HFF-Myc (cell line): ENCODE measurements at regions not wholly inside any gene's neighbourhood (a gene's known extent, or its start where the extent isn't known, plus 50 kb on each side); places are given as distances from the start of the nearest gene placed in this dataset.

Experiments used
- DNase-seq: peaks from one replicate; pipeline ENCODE4 v3.0.0-alpha.2; 2011; ENCODE audit warnings: low read depth; ENCODE audit errors: extremely low read depth
- H3K4me3 ChIP-seq: replicated peaks from 2 replicates; pipeline ENCODE4 v1.5.1; 2011; ENCODE audit warnings: low read depth, mild to moderate bottlenecking, control low read depth, low read length
- CTCF ChIP-seq: IDR thresholded peaks from 2 replicates; pipeline ENCODE4 v1.5.1; 2012; ENCODE audit warnings: mild to moderate bottlenecking, low read depth, low read length, control low read depth; ENCODE audit errors: missing control alignments

DNA sequence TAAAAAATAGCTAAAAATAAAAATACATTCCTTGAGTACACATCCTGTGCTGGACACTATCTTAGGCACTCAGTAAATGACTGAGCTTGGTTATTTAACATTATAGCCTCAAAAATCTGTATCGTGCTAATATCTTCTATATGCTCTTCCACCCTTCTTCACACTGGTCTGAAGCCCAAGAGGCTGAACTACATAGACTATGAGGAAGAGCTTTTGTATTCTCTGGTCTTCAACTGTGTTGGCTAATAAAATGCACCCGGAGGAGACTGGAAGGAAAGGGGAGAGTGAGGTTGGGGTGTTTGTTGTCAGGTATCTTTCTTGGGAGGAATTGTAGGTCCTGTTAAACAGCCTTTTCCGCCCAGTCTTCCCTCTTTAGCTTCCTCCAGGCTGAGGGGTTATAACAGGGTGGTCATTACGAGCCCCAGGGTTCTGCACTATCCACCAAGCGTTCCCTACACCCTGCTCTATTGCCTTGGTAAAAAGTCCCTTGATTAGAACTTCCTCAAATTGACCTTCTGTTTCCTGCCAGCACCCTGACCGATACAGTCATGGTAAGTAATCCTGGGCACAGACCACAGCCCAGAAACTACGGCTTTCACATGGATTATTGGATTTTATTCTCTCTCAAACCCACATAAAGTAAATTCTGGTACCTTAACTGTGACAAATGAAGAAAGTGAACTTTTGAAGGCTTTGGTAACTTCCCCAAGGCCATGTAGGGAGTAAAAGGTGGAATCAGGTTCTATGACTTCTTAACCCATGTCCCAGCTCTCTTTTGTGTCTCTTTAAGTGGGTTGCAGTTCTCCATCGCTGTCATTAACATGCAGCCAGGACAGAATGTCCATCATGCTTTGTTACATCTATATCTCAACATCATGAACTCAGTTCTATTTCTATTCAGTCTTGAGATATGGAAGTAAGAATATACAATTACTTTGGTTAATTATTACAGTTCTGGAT, 71.3 kb downstream of the PTHLH start:
- TF ChIP-seq CTCF = no peak
- DNase-seq = no peak
- no peak overlapping the region for H3K4me3 ChIP-seq

DNA sequence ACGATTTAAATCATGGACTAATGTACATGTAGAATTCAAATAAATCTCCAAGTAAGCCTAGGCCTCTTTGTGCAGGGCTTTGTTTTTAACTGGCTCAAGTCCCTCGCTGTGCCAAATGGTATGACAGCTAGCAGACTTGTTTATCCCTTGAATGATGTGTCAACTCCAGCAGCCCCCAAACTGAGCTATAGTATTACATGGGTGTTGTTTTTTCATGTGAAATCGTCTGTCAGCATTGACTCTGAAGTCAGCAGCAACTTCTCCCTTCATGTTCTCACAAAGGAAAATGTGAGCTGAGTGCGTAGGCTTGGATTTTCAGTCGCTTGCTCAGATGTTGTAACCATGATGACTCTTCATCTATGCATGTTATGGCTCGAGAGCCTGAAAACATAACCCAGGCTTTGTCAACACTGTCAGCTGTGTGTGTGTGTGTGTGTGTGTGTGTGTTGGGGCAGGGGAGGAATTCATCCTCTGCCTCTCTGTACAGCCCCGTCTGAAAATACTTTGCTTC, 73.3 kb downstream of the PTHLH start:
- no peak for TF ChIP-seq CTCF
- H3K4me3 ChIP-seq = no peak overlapping the region
- no peak for DNase-seq

DNA sequence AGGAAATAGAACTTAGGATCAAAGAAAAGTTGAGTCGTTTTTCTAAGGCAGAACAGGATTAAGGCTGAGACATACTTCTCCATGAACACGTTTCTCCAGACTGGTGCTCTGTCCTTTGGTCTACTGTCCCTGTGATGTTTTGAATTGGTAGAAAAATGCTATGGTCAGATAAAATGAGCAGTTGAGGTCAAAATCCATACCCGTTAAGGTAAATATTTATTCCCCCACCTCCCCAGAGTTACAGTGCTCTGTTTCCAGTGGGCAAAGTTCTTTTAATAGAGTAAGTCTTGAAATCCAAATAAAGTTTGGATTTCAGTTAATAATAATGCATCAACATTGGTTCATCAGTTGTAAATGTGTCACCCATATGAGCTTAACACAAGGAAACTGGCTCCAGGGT, 74.5 kb downstream of the PTHLH start:
- DNase-seq = no peak
- no peak for TF ChIP-seq CTCF
- H3K4me3 ChIP-seq = no peak overlapping the region

GRCh38 chr12:27896419-27896990, 76.0 kb downstream of the PTHLH start:
- no peak for TF ChIP-seq CTCF
- DNase-seq = no peak
- H3K4me3 ChIP-seq = no peak overlapping the region

- DNase-seq = no peak
- H3K4me3 ChIP-seq = no peak overlapping the region
- no peak for TF ChIP-seq CTCF
These were observed 78.2 kb downstream of the PTHLH start for GRCh38 chr12:27894309-27894708.

GRCh38 chr12:27879708-27880107, 92.8 kb downstream of the PTHLH start:
- no peak overlapping the region for H3K4me3 ChIP-seq
- no peak for TF ChIP-seq CTCF
- DNase-seq = no peak
